ENCODE measurements at regions not wholly inside any gene's neighbourhood (a gene's known extent, or its start where the extent isn't known, plus 50 kb on each side); places are given as distances from the start of the nearest gene placed in this dataset.

GRCh38 chr2:155161314-155161713 is 462.8 kb downstream of the KCNJ3 start:
- no peaks in the 10 kb centered on the region for H3K4me1 ChIP-seq (ENCODE audit: control insufficient read depth, insufficient read depth, low read length)
- Mint-ChIP-seq H3K9me3 (peaks cover 4% of the 10 kb centered on the region), H3K27me3 (ENCODE audit: insufficient read depth) (no peaks in the 10 kb centered on the region), H3K36me3 (ENCODE audit: low read depth) (no peaks in the 10 kb centered on the region), H3K4me1 (no peaks in the 10 kb centered on the region), H3K27ac (no peak overlapping the region), H3K4me3 (no peak overlapping the region)
- no peak for TF ChIP-seq CTCF (conservative IDR thresholded peaks at IDR 0.05)
- H3K27me3 ChIP-seq (ENCODE audit: control insufficient read depth, insufficient read depth, low read length, poor library complexity, severe bottlenecking): no peaks in the 10 kb centered on the region
- no peaks in the 10 kb centered on the region for H3K36me3 ChIP-seq (ENCODE audit: control insufficient read depth, insufficient read depth, low read length)
- no peak overlapping the region for H3K27ac ChIP-seq (ENCODE audit: low read depth, low read length)
- no peak for DNase-seq
- no peak overlapping the region for H3K9ac ChIP-seq (ENCODE audit: extremely low read depth, low read length, poor library complexity, severe bottlenecking)
- H3K4me3 ChIP-seq (ENCODE audit: low read length): no peak overlapping the region
- H3K9me3 ChIP-seq (ENCODE audit: control insufficient read depth, low read length): no peaks in the 10 kb centered on the region

- Mint-ChIP-seq H3K27me3 (ENCODE audit: insufficient read depth) (no peaks in the 10 kb centered on the region), H3K4me3 (no peak overlapping the region), H3K9me3 (peaks cover 4% of the 10 kb centered on the region), H3K4me1 (peaks cover 4% of the 10 kb centered on the region), H3K27ac (no peak overlapping the region), H3K36me3 (ENCODE audit: low read depth) (no peaks in the 10 kb centered on the region)
- Histone ChIP-seq H3K4me3 (ENCODE audit: low read length) (no peak overlapping the region), H3K27me3 (ENCODE audit: control insufficient read depth, insufficient read depth, low read length, poor library complexity, severe bottlenecking) (no peaks in the 10 kb centered on the region), H3K9ac (ENCODE audit: extremely low read depth, low read length, poor library complexity, severe bottlenecking) (no peak overlapping the region), H3K27ac (ENCODE audit: low read depth, low read length) (no peak overlapping the region), H3K36me3 (ENCODE audit: control insufficient read depth, insufficient read depth, low read length) (no peaks in the 10 kb centered on the region), H3K4me1 (ENCODE audit: control insufficient read depth, insufficient read depth, low read length) (no peaks in the 10 kb centered on the region), H3K9me3 (ENCODE audit: control insufficient read depth, low read length) (no peaks in the 10 kb centered on the region)
- TF ChIP-seq CTCF (conservative IDR thresholded peaks at IDR 0.05): no peak
- no peak for DNase-seq
- 91% methylated on average over 2 of the region's 2 CpGs; no CpG with 5 or more reads in 1 of the 2 experiments for WGBS, 2 experiments (ENCODE audit: insufficient coverage in 1 of 2, insufficient read length in 1 of 2)
Measured at GRCh38 chr2:155157711-155158110, 459.2 kb downstream of the KCNJ3 start.

GRCh38 chr2:155157065-155157464 is 458.6 kb downstream of the KCNJ3 start:
- Histone ChIP-seq H3K27me3 (ENCODE audit: control insufficient read depth, insufficient read depth, low read length, poor library complexity, severe bottlenecking) (no peaks in the 10 kb centered on the region), H3K9me3 (ENCODE audit: control insufficient read depth, low read length) (no peaks in the 10 kb centered on the region), H3K4me1 (ENCODE audit: control insufficient read depth, insufficient read depth, low read length) (no peaks in the 10 kb centered on the region), H3K4me3 (ENCODE audit: low read length) (no peak overlapping the region), H3K27ac (ENCODE audit: low read depth, low read length) (no peak overlapping the region), H3K36me3 (ENCODE audit: control insufficient read depth, insufficient read depth, low read length) (no peaks in the 10 kb centered on the region), H3K9ac (ENCODE audit: extremely low read depth, low read length, poor library complexity, severe bottlenecking) (no peak overlapping the region)
- Mint-ChIP-seq H3K27ac (no peak overlapping the region), H3K36me3 (ENCODE audit: low read depth) (no peaks in the 10 kb centered on the region), H3K4me3 (no peak overlapping the region), H3K9me3 (peaks cover 4% of the 10 kb centered on the region), H3K27me3 (ENCODE audit: insufficient read depth) (no peaks in the 10 kb centered on the region), H3K4me1 (peaks cover 4% of the 10 kb centered on the region)
- WGBS, 2 experiments (ENCODE audit: insufficient coverage in 1 of 2, insufficient read length in 1 of 2): 71 to 94% methylated on average over 1 to 3 of the region's 3 CpGs
- no peak for TF ChIP-seq CTCF (conservative IDR thresholded peaks at IDR 0.05)
- no peak for DNase-seq

All from endodermal cell (in vitro differentiated cells).